Muscle of arm (tissue), 1 donor: ENCODE measurements at regions not wholly inside any gene's neighbourhood (a gene's known extent, or its start where the extent isn't known, plus 50 kb on each side); places are given as distances from the start of the nearest gene placed in this dataset.
"Not testable (repeated sequence)": the region's sequence is repeated elsewhere in the genome, so short reads cannot be mapped to it uniquely, and the experiment has no call there.

Experiments
- DNase-seq: peaks from one replicate; pipeline ENCODE4 v3.0.0-alpha.2; 2013

DNA sequence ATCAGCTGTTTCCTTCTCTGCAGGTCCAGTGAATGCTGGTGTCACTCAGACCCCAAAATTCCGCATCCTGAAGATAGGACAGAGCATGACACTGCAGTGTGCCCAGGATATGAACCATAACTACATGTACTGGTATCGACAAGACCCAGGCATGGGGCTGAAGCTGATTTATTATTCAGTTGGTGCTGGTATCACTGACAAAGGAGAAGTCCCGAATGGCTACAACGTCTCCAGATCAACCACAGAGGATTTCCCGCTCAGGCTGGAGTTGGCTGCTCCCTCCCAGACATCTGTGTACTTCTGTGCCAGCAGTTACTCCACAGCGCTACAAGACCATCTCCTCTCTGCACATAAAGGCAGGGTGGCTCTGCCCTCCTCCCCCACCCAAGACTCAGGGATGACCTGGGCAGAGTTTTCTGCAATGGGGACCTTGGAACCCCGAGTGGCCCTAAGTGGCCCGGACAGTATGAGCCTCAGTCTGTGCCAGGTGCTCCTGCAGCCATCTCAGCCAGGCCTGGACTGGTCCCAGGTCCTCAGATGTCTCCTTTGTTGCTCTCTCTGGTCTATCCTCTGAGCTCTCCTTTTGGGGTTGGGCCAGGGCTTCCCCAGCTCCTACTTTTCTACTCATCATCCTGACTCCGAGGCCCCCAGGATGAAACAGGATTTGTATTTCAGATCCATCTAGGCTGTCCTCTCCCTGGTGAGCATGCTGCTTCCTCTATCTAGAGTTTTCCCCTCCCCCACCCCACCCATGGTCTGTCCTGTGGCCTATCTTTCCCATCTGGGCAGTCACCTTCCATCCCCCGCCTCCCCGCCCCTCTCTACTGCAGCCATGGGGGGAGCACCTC, 212.1 kb upstream of the PRSS58 start:
- DNase-seq = no peak

DNA sequence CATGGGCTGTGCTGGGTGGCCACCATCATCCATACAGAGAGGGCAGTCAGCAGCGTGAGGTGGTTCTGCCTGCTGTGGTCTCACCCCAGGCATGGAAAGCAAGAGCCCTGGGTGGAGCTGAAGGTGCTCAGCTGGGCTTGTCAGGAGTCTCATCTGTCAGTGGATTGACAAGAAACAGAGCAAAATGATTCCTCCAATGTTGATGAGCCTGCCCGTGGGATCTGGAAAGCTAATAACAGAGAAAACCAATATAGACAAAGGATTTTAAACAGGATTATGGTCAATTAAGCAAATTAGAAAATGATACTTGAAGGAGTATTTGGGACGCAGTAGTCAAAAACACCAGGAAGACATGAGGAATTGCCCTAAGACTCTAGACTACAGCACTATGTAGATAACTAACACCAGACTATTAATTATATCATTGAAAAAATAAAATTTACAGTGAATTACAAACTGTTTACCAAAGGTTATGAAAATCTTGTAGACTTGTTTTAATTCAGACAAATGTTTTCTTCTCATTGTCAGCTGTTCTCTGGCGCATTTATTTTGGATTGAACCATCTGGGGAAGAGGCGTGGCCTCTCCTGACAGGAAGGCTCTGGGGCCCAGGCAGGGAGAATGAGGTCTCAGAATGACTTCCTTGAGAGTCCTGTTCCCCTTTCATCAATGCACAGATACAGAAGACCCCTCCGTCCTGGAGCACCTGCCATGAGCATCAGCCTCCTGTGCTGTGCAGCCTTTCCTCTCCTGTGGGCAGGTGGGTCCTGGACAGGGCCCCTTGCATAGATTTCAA, 211.2 kb upstream of the PRSS58 start:
- DNase-seq = no peak

DNA sequence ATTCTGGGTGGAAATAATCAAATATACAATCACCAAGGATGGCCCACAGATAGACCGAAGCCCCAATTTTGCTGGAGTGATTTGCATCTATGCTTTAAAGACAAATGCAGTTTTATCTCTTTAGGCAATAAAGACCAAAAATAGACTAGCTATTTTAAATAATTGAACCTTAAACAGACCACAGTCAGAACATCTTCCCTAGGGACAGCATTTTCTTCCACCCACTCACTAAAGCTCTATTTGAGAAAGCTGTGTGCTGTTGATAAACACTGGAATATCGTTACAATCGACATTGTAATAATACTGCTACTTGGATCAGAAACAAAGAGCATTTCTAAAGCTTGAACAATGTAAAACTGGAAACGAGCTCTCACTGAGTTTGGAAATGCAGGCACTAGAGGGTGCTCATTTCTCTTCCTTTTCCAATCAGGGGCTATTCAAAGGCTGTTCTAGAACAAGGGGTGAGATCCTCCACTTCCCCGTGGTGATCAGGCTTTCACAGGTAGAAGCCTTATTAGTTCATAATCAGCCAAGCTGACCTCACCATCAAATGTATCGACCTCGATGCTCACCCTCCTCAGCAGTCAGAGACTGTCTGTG, 209.3 kb upstream of the PRSS58 start:
- not testable (repeated sequence) for DNase-seq

DNA sequence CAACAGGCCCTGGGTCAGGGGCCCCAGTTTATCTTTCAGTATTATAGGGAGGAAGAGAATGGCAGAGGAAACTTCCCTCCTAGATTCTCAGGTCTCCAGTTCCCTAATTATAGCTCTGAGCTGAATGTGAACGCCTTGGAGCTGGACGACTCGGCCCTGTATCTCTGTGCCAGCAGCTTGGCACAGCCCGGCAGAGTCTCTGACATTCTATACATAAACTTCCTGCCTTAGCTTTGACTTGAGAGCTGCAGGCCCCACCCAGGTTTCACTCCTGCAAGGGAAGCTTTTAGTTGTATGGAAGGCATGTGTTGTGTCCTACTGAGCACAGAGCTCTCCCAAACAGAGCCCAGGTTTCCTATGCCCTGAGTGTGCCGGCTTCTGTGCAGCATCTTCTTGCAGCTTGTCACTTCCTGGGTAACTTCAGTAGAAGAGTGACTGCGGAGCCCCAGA, 205.6 kb upstream of the PRSS58 start:
- no peak for DNase-seq

DNA sequence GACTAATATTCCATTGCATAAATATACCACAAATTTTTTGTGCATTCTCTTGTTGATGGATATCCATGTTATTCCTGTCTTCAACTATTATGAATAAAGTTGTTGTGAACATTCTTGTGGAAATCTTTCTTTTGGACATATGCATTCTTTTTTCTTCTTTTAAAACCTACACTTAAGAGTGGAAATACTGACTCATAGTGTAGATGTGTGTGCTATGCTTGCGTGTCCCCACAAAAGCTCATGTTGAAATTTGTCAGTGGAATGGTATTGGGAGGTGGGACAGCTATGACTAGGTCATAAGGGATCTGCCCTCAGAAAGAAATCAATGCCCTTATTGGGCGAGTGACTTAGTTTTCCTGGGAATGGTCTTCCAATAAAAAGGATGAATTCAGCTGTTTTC, 203.6 kb upstream of the PRSS58 start:
- DNase-seq = no peak

DNA sequence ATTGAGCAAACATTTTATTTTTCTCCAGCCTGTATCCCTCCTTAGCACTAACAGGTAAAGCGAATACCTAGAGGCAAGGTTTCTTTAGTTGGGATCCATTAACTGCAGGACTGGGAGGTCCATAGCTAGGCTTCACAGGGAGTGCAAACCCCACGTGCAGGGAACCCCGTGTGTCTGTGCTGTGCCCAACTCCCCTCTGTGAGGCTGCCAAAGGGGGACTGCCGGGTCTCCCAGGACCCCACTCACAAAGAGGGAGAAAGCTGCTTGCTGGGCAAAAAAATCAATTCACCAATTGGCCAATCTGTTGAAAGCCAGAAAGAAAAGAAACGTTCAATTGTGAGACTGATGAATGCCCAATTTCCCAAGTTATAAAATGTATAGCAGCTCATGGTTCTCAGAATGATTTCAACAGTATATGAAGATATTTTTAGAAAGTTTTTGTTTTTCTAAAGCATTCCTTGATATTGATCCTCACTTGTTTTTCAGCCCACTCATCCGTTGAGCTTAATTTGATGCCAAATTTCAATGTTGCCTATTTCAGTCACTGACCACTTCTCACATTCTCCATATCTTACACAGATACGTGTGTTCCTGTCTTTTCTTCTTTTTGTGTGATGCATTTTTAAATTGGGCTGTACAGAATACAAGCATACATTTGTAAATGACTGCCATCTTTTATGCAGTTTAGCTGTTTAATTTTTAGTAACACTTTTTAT, 202.7 kb upstream of the PRSS58 start:
- no peak for DNase-seq

DNA sequence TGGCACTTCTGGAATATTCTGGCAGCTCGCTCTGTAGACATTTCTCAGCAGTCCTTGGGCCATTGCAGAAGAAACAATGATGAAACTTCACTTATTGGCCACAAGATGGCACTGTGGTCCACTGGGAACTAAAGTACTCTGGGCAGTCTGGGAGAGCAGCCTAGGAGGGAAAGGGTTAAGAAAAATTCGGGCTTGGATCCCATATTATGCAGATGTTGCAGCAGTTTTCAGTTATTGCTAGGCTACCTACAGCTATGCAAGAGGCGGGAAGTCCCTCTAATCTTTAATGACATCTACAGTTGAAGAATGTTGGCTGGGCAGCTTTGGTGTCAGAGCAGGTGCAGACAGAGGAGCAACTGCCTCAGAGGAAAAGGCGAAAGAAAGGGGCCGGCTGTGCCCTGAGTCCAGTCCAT, 201.7 kb upstream of the PRSS58 start:
- peak; percentile 81 for DNase-seq

DNA sequence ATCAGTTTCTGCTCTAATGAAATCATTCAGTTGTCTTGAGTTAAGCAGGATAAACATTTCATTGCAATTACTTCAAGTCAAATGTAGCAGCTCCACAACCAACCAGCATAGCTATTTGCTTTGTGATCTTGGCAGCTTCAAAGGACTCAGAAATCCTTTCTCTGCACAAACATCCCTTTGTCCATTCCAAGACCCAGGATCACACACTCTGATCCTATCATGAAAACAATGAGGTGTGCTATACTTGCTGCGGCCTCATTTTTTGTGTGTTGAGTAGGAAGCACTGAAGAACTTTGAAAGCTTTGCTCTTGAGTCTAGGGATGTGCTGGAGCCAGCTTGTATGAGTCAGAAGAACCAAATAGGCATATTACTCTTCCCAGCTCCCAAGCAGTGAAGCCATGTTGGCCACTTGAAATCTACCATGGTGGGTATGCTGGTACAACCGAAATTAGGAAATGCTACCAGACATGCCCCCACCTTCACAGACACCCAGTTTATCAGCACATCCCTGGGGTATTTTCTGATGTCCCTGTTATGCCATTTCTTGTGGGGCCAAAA, 199.4 kb upstream of the PRSS58 start:
- DNase-seq = no peak

DNA sequence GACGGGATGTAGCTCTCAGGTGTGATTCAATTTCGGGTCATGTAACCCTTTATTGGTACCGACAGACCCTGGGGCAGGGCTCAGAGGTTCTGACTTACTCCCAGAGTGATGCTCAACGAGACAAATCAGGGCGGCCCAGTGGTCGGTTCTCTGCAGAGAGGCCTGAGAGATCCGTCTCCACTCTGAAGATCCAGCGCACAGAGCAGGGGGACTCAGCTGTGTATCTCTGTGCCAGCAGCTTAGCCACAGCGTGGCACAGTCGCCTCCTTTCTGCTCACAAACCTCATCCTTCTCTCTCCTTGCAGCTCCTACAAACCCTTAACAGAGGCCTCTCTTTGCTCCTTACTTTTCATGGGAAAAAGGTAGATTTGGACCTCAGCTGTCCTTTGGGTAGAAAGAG, 197.5 kb upstream of the PRSS58 start:
- no peak for DNase-seq

DNA sequence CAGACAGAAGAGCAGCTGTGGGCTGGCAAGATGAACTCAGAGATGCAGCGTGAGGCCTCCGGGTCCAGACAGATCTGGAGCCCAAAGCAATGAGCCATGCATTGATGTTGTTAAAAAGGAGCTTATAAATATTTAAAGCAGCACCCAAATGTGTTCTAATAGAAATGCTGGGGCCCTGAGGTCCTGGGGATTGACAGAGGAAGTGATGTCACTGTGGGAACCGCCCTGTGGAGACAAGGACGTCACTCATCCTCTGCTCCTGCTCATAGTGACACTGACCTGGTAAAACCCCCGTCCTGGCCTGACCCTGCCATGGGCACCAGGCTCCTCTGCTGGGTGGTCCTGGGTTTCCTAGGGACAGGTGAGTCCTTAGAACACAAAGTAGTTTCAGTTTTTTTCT, 197.0 kb upstream of the PRSS58 start:
- DNase-seq = no peak

DNA sequence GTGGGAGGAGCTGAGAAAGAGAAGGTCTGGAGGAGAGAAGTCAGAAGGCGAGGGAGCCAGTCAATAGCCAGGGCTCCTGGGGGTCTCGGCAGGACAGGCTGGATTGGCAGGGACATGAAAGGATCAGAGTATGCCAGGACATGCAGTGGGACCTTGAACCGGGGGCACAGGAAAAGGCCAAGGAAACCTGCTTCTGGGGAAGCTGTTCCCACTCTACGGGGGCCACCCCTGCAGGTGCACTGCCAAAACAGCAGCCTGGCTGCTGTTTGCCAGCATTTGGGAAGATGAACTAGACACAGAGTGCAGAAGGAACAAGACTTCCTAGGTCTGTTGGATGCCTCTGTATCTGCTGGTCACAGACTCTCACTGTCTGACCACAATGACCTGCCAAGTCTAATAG, 194.9 kb upstream of the PRSS58 start:
- no peak for DNase-seq

DNA sequence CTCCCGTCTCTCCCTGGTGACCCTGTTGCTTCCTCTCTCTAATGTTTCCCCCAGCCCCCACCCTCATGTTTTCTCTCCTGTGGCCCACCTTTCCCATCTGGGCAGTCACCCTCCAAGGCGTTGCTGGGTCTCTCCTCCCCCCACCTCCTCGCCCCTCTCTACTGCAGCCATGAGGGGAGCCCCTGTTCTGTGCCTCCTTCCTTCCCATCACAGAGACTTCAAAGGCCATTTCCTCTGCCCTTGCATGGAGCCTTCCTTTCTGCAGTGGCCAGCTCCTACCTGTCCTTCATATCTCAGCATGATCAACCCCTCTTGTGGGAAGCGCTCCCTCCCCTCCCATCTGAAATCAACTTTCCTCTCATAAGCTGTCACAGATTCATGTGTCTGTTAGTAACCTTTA, 194.0 kb upstream of the PRSS58 start:
- no peak for DNase-seq

DNA sequence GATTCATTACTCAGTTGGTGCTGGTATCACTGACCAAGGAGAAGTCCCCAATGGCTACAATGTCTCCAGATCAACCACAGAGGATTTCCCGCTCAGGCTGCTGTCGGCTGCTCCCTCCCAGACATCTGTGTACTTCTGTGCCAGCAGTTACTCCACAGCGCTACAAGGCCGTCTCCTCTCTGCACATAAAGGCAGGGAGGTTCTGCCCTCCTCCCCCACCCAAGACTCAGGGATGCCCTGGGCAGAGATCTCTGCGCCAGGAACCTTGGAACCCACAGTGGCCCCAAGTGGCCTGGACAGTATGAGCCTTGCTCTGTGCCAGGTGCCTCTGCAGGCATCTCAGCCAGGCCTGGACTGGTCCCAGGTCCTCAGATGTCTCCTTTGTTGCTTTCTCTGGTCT, 193.4 kb upstream of the PRSS58 start:
- no peak for DNase-seq

DNA sequence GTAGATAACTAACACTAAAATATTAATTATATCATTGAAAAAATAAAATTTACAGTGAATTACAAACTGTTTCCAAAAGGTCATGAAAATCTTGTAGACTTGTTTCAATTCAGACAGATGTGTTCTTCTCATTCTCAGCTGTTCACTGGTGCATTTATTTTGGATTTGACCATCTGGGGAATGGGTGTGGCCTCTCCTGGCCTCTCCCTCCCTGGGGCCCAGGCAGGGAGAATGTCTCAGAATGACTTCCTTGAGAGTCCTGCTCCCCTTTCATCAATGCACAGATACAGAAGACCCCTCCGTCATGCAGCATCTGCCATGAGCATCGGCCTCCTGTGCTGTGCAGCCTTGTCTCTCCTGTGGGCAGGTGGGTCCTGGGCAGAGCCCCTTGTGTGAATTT, 192.8 kb upstream of the PRSS58 start:
- DNase-seq = no peak

DNA sequence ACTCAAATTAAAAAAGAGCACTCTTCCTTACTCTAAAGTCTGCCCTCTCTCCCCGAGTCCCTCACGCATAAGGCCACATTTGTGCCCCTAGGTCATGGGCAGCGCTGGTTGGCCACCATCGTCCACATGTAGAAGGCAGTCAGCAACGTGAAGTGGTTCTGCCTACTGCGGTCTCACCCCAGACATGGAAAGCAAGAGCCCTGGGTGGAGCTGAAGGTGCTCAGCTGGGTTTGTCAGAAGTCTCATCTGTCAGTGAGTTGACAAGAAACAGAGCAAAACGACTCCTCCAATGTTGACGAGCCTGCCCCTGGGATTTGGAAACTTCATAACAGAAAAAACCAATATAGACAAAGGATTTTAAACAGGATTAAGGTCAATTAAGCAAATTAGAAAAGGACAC, 192.3 kb upstream of the PRSS58 start:
- DNase-seq = no peak

DNA sequence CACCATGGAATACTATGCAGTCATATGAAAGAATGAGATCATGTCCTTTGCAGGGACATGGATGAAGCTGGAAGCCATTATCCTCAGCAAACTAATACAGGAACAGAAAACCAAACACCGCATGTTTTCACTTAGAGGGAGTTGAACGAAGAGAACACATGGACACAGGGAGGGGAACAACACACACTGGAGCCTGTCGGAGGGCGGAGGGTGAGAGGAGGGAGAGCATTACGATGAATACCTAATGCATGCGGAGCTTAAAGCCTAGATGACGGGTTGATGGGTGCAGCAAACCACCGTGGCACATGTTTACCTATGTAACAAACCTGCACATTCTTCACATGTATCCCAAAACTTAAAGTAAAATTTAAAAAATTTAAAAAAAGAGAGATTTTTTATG, 191.0 kb upstream of the PRSS58 start:
- DNase-seq = not testable (repeated sequence)

DNA sequence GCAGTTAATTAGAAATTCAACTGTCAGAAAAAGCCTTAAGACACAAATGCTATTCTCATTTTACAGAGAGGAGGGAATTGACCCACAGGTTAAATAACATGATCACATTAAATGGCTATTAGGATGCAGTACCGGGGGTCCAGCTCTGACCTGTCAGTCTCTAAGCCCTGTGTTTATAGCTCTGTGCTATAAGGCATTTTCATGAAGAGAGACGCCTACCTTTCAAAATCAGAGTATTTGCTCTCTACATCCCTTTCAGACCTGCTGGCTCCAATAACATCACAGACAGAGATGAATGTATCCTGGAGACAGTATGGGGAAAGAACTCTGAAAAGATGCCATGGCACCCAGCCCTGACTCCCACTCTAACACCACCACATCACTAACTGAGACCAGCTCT, 189.9 kb upstream of the PRSS58 start:
- no peak for DNase-seq

DNA sequence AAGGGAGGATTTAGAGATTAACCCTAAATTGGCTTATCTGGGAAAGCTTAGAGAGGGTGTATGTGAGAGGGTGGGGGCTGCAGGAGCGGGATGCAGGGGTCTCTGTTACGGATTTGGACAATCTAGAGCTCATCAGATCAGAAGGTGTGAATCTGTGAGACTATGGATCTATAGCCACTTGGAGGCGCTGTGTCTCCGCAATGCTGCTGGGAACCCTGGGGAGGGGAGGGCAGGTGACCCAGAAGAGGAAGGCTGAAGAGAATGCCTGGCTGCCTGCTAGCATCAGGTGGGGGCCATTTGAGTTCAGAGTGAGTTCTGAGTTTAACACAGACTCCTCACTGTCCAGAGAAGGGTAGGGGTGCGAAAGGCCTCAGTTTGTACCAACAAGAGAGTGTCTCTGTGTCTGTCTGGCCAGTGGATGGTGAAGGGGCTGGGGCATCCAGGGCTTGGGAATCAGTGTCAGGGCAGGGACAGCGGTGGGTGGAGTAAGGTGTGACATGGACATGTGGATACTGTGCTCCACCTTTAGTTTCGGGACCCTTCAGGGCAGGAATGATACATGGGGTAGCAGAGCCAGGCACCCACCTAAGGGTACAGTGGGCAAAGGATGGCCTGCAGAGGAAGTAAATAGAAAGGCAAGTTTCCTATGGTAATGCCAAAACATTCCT, 187.3 kb upstream of the PRSS58 start:
- no peak for DNase-seq

DNA sequence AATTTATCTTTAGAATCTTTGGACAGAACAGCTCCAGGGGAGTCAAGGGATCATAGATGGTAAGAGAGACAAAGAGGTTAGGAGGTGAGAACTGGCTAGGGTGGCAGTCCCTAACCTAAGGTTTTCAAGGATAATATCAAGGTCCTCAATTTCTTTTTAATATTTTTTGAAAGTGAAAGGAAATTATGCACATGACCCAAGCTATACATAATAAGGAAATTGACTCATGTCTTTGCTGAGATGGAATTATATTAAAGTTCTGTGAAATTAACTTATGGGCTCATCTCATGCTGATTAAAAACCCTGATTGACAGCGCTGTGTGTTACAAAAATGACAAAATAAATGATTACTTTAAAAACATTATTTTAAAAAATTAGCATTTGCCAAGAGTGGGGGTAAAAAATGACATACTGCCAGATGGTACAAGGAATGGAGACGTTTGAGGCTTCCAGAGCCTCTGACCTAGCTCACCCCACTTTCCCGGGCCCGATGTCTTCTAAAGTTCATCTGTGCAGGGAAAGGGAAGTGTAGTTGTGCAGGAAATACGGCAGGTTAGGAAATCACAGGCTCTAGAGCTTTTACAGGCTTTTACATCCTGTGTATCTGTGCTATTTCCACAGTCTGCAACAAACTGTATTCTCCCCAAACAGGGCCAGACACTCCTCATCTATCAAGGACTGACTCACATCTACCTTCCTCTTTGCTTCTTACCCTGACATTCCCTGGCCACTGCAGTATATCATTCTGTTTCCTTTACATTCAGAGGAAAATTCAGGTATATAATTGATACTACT, 185.6 kb upstream of the PRSS58 start:
- no peak for DNase-seq

DNA sequence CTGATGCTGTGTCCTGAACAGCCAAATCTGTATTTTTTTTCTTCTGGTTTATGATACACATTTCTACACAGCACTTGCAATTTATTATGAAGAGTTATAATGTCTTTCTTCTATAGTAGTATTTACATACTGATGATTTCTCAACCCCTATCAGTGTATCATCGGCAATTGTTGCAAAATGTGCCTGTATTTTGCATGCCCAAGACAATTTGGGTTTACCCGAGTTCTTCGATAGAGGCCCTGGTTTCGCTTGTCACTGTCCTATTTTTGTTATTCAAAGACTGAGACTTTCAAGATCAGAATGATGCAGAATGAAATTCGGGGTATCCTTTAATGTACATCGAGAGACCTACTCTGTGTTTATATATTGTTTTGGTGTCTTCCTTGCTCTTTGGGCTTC, 184.5 kb upstream of the PRSS58 start:
- no peak for DNase-seq
